Hematopoietic multipotent progenitor cell treated with erythropoietin and hydrocortisone succinate and interleukin-3 and kit ligand, for 6 days (in vitro differentiated cells): ENCODE measurements at regions not wholly inside any gene's neighbourhood (a gene's known extent, or its start where the extent isn't known, plus 50 kb on each side); places are given as distances from the start of the nearest gene placed in this dataset.

ENCODE experiments used
- DNase-seq: peaks from one replicate; pipeline ENCODE4 v3.0.0-alpha.2; 2015

- no peak for DNase-seq
Observed at GRCh38 chr2:103103678-103104077, 341.8 kb downstream of the TMEM182 start.

DNA sequence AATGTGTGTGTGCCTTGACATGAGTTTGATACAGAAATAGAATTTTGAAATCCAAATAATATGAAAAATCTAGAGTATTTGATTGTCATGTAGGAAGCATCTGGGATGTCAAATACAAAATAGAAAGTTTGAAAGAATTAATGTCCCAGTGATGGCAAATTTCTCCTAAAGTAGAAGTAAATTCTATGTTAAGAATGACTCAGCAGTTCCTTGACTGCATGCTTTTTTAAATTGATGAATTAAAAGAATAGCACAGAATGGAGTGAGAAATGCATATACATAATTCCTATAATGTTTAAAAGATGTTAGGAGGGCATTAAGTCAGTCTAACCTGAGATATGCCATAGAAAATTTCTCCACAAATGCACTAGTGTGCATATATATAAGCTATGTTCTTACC, 357.5 kb downstream of the TMEM182 start:
- no peak for DNase-seq

GRCh38 chr2:103121106-103121505, 359.3 kb downstream of the TMEM182 start:
- DNase-seq, result no peak

DNA sequence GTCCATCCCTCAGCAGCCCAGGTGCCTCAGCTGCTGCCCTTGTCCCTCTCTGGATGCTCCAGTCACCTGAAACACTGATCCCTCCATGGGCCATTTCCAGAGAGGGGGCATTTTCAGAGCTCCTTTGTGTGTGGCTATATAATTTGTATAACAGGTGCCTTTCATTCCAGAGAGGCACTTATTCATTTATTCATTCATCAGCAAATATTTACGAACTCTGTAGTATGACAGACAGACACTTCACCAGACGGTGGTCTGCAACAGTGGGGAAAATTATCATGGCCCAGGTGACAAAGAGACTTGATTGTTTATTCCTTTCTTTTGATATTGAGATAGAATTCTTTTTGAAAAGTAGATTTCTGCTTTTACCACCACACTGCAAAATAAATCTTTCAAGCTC, 361.7 kb downstream of the TMEM182 start:
- no peak for DNase-seq

DNA sequence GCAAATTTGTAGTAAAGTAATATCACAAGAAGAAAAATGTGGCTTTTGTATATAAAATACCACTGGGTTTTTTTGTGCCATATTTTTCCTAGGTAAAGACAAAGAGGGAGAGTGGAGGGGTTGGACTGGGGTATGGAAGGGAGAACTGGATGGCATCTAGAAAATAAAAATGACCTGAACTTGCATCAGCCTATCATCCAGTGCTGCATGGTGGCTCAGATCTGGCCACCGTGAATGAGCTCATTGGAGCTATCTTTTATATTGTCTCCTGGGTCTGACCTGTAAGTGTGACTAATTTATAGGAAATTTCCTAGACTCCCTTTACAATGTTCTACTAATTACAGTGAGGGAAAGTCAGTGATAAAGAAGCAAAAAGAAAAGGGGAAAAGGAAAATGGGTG, 369.0 kb downstream of the TMEM182 start:
- no peak for DNase-seq

GRCh38 chr2:103132536-103133217, 370.8 kb downstream of the TMEM182 start:
- peak; percentile 11 for DNase-seq

- no peak for DNase-seq
Observed at GRCh38 chr2:103135679-103136078, 373.8 kb downstream of the TMEM182 start.

DNA sequence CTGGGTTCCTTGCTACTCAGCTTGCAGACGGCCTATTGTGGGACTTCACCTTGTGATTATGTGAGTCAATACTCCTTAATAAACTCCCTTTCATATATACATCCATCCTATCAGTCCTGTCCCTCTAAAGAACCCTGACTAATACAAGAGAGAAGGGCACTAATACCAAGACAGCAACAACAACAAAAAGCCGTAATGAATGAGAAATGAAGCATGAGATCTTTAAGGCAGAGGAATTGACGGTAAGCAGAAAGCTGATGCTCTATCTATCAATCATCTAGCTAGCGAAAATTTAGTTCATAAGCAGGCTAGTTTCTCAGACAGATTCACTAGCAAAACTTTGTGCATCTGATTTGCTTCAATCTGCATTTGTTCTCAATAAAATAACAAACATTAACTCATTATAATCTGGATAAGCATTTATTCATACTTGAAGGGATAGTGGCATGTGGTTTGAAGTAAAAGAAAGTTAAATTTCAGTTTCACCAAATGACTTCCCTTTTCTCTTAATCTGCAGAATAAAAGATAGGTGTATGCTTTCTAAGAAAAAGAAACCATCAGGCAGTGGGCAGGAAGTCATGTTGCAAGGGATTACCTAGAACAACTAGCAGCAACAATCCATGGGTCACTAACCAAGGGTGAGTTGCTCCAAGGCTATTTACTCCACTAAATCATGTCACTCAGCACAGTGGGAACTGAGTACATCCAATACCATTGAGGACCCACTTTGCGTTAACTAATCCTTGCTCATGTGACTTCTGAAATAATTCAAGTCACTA, 376.5 kb downstream of the TMEM182 start:
- DNase-seq, result peak; percentile 53

- peak; percentile 10 for DNase-seq
Observed at GRCh38 chr2:103139628-103140268, 377.9 kb downstream of the TMEM182 start.

GRCh38 chr2:103144837-103145236, 383.0 kb downstream of the TMEM182 start:
- no peak for DNase-seq

DNA sequence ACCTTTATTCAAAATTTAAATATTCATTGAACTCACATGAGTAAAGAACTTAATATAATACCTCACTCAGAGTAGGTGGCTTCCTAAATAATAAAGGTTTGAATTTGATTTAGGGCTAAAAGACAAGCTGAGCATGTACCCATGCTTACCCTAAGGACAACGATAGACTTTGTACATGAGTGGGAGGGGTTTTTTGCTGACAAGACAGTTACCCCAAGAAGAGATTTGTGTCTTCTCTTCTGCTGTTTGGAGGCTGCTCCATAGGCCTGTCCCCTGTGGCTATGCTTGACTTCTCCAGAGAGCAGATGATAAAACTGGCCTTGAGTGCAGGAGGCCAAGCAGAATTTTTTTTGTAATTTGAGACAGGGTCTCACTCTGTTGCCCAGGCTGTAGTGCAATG, 383.9 kb downstream of the TMEM182 start:
- DNase-seq, result no peak

GRCh38 chr2:103151046-103151445, 389.2 kb downstream of the TMEM182 start:
- DNase-seq, result no peak

DNA sequence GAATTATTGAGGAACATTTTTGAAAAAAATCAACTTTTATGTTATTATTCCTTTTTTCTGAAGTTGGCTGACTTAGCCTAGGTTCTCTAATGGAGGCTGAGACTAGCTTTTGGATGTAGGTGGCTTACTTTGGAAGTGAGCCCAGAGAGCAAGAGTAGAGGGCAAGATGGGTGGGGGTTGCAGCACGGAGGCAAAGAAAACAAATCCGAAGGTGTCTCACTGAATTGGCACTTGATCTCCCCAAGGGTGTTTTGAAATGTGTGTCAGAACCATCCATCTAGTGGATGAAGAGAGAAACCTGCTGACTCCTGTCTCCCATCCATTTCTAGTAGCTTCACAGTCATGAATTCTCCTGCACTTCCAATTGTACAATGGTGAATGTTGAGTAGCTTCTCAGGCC, 390.7 kb downstream of the TMEM182 start:
- DNase-seq, result no peak

- DNase-seq, result no peak
Observed at GRCh38 chr2:103153580-103154284, 391.9 kb downstream of the TMEM182 start.

DNA sequence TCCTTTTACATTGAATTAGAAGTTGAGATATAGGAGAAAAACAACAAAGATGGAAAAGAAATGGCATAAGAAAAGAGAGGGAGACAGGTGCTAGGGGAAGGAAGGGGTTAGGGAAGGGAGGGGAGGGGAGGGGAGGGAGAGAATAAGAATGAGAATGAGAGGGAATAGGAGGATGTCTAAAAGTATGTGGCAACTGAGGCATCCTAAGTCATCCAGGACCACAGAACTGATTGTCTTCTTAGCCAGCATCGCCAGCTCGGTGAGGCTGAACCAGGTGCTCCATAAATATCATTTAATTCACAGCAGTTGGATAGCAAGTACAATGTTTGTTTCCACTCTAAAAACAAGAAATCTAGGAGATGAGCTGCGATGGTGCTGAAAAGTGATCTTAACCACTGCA, 393.5 kb downstream of the TMEM182 start:
- DNase-seq, result no peak

DNA sequence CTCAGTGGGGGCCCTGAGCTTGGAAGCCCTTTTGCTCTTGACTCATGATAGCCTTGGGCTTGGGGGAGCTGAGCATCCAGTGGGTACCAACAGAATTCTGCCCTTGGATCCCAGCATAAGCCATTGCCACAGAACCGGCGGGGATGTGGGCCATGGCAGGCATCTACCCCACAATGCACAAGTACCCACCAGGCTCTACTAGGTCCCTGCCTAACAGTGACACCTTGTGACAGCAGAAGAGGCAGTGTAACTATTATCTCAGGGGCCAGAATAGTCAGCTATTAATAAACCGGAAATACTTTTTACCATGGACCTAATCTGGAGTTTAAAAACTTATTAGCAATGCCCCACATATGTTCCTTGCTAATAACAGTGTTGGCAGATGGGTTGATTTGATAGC, 397.2 kb downstream of the TMEM182 start:
- DNase-seq, result peak; percentile 9

DNA sequence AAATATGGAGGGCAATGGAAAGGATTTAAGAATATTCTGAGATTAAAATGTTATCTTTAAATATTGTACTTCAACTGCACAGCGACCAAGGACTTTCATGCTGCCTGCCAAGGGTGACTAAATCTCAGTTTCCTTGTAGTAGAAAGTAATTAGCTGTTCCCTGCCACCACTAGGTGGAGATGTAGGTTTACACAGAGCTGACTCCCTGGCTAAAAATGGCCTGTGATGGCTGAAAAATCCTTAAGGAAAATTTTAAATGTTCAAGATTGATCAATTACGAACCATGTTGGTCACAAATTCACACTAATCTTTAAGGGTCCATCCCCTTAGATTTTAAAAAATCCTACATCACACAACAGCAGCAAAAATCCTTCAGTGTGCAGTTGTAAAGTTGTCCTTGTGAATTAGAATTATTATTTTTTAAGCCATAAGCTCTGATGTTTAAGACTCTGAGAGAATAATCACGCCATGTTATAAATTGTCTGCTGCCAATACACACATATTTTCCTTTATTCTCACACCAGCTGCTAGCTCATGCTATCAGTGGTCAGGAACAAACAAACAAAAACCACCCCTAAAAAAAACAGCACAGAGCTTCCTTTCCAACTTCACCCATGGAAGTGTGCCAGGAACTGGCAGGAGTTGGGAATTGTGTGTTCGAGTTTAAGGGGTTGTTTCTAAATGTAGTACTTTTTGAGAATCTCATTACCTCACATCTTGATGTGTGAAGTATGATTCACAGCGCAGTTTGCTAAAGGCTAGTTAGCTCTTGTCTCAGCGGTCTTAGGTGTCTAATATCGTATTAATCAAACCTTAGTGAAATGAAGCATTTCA, 399.8 kb downstream of the TMEM182 start:
- peak; percentile 64 for DNase-seq

- no peak for DNase-seq
Observed at GRCh38 chr2:103164748-103165147, 402.9 kb downstream of the TMEM182 start.

DNA sequence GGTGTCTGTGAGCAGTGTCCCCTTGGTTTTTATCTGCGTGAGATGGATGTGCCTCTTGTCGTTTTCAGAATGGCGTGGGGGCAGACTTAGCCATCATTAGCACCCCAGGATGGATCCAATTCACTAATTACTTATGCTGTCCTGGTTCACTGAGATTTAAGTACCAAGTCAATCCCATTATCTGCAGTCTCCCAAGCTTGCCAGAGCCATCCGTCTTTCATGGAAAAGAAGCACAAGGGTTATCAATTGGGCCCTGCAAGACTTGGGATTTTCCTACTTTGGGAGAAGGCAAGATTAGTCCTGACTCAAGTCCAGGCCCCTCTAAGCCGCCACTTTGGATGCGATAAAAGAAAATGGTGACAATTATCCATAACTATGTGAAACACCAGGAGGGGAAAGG, 404.0 kb downstream of the TMEM182 start:
- no peak for DNase-seq

- DNase-seq, result no peak
Observed at GRCh38 chr2:103166456-103167324, 404.9 kb downstream of the TMEM182 start.

DNA sequence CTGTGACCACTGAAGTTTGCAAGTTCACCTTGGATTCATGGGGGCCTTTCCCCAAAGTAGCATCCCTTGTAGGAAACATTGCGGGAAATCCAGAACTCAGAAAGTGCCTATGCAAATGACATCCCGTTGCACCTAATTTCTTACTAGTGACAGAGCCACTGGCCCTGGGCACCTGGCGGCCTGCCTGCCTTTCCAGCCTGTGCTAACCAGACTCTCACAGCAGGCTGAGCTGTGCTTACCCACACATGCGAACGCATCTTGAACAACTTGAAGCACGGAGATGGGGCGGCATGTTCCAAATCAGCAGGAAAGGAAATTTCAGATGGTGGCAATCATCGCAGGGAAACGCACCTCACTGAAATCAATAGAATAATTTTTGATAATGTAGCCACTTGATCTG, 405.8 kb downstream of the TMEM182 start:
- DNase-seq, result no peak
